ENCODE measurements at regions not wholly inside any gene's neighbourhood (a gene's known extent, or its start where the extent isn't known, plus 50 kb on each side); places are given as distances from the start of the nearest gene placed in this dataset.

GRCh38 chr2:33660416-33661123 is 61.5 kb upstream of the FAM98A start:
- TF ChIP-seq CTCF (IDR thresholded peaks at IDR 0.05) (no peak), POLR2A (IDR thresholded peaks at IDR 0.05) (no peak)
